ENCODE measurements at regions not wholly inside any gene's neighbourhood (a gene's known extent, or its start where the extent isn't known, plus 50 kb on each side); places are given as distances from the start of the nearest gene placed in this dataset.

- TF ChIP-seq, protein P1, sequence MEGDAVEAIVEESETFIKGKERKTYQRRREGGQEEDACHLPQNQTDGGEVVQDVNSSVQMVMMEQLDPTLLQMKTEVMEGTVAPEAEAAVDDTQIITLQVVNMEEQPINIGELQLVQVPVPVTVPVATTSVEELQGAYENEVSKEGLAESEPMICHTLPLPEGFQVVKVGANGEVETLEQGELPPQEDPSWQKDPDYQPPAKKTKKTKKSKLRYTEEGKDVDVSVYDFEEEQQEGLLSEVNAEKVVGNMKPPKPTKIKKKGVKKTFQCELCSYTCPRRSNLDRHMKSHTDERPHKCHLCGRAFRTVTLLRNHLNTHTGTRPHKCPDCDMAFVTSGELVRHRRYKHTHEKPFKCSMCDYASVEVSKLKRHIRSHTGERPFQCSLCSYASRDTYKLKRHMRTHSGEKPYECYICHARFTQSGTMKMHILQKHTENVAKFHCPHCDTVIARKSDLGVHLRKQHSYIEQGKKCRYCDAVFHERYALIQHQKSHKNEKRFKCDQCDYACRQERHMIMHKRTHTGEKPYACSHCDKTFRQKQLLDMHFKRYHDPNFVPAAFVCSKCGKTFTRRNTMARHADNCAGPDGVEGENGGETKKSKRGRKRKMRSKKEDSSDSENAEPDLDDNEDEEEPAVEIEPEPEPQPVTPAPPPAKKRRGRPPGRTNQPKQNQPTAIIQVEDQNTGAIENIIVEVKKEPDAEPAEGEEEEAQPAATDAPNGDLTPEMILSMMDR (IDR thresholded peaks at IDR 0.05; ENCODE audit: insufficient read depth, low read length, poor library complexity, severe bottlenecking): no peak
- TF ChIP-seq EZH2phosphoT487 (conservative IDR thresholded peaks at IDR 0.05; ENCODE audit: low read length): no peak
These were observed 695.5 kb upstream of the DDX18 start for GRCh38 chr2:117118994-117119393.
